RPMI7951 (cell line): ENCODE measurements at regions not wholly inside any gene's neighbourhood (a gene's known extent, or its start where the extent isn't known, plus 50 kb on each side); places are given as distances from the start of the nearest gene placed in this dataset.

ENCODE experiments used
- DNase-seq: peaks from one replicate; pipeline ENCODE4 v3.0.0-alpha.2; 2012; ENCODE audit warnings: low read depth

DNA sequence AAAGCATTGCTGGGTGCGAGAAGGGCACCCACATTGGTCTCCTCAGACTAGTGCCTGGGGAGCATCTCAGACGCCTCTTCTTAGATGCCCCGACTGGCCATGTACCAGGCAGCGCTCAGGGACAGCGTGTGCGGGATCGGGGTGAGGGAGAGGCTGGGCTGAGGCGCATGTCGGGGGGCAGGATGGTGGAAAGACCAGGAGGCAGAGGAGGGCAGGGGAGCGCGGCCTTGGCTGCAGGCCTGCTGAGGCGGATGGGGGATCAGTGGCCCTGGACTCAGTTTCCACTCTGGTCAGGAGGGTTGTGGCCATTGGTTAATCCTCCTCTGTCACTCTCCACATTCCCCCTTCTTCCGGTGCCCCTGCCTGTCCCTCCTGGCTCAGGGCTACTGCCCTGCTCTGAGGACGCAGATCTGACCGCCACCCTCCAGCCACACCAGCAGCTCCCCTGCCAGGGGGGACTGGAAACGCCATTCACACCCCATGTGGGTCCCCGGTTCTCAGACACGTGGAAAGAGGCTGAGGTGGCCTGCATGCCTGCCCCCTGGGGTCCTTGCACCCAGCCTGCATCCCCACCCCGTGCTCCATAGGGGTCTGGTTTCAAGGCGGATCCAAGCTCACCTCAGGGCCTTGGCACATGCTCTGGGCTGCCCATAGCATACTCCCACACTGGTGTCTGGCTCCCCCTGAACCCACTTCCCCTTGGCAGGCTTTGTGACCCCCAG, 105.9 kb downstream of the CPZ start:
- DNase-seq, result no peak

DNA sequence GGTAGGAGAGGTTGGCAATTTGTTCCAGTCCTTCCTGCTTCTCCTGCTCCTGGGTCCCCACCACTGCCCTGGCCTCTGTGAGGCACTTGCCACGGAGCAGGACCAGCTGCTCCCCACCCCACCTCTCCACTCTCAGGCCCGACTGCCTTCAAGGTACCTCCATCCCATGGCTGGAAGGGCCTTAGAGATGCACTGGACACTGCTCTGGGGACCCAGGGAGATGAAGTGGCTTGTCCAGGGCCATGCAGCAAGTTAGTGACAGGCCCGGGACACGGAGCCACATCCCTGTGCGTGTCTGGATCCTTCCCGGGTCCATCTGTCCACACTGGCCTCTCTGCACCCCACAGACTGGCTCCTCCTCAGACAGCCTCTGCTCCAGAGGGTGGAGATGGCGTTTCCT, 105.3 kb downstream of the CPZ start:
- no peak for DNase-seq

DNA sequence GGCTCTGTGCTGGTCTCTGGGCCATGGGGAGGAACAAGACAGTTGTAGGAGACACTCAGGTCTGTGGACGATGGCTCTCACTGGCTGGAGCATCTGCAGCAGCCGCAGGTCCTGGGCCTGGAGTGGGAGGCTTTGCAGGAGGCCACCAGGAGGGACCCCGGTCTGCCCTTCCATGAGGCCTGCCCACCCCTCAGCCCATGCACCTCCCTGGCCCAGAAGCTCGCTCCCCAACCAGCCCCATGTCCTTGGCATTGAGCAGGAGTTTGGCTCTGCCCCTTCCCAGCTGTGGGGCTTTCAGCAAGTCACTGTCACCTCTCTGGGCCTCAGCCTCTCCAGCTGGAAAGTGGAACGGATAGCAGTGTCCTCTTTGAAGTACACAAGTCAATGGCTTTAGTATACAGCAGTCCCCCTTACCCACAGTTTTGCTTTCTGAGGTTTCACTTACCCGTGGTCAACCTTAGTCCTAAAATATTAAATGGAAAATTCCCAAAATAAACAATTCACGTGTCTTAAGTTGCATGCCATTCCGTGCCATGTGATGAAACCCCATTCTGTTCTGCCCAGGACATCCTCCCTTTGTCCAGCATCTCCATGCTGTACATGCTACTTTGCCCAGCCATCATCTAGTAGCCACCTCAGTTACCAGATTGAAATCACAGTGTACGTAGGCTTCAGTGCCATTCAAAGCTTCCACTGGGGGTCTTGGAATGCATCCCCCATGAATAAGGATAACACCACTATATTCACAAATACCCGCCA, 104.0 kb downstream of the CPZ start:
- DNase-seq, result no peak

DNA sequence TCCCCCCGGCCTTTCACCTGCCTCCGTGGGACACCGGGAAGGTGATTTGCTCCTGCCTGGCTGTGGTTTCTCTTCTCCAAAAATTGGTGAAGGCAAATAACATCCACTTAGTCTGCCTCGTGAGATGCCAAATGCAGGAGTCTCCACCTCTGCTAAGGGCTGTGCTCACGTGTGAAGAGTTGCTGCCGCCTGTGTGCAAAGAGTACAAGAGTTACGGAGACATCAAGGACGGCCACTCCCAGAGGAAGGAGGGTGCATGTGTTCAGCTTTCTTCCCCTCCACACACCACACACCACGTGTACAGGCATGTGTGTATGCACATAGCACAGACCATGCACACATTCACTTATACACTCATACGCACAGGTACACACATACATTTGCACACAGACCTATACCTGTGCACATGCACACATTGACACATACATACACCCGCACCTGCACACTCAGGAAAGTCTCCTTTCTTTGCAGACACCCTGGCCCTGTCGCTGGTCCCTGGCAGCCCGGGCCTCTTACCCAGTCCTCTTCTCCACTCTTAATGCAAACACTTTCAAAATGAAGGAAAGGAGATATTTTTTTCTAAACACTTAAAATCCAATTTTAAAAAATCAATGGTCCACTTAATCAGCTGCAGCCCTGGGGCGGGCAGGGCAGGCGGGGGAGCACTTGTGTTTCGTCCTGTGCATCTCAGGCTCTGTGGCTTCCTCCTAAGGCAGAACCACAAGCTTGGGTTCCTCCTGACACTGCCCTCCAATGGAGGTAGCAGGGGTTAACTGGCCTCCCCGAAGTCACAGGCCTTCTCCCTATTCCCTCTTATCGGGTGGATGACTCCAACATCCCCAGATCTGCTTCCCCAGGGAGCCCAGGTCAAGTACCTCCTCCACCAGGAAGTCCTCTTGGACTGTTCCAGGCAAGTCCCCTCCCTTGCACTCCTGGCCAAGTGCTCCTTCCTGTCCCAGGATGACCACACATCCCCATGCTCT, 103.0 kb downstream of the CPZ start:
- DNase-seq, result no peak

DNA sequence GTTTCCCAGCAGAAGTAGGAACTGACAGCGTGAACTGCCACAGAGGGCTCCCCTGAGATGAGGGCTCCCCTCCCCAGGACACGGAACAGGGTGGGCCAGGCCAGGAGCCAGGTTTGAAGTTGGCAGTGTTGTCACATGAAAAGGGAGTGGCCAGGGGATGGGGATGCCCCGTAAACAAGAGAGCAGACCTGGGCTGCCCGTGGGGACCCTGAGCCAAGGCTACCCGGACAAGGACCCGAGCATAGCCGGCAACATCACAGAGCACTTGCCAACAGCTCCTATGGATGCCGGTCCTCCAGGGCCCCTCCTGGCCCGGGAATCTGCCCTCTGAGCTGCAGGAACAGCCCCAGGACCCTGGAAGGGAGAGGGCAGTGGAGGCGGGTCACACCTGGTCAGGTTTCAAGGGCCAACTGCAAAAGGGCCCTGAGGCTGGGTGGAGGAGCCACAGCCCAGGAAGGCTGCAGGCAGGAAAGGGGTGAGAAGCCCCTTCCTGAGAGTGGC, 102.1 kb downstream of the CPZ start:
- DNase-seq, result no peak

DNA sequence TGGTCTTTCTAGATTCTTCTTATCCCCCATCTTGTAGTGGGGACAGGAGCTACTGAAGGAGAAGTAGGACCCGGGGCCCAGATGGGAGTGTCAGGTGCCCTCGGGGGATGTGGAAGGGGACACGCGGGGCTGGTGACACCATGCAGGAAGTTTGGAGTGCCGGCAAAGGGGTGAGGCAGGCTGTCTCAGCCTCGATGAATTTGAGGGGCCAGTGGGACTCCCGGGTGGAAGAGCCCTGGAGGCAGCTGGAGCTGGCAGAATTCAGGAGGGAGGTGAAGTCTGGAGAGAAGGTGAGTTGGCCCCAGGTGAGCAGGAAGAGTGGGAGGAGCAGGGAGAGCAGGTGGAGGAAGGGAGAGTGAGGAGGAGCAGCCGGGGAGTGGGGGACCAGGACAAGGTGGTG, 101.7 kb downstream of the CPZ start:
- no peak for DNase-seq

DNA sequence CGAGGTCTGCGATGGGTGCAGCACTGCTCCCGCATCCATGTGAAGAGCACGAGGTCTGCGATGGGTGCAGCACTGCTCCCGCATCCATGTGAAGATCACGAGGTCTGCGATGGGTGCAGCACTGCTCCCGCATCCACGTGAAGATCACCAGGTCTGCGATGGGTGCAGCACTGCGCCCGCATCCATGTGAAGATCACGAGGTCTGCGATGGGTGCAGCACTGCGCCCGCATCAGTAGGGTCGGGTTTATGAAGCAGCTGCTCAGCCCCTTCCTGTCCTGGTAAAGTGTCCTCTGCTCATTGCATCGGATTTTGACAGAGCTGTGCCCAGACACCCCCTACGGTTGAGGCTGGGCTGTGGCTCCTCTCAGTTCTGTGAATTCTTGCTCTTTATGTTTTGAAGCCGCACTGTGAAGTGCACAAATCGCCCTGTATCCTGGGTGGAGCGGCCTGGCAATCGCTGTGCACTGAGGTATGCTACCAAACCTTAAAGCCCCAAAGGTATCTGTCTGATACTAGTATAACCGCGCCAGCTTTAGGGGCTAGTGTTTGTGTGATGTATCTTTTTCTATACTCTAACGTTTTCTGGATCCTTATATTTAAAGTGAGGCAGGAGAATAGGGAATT, 98.7 kb downstream of the CPZ start:
- DNase-seq, result no peak

DNA sequence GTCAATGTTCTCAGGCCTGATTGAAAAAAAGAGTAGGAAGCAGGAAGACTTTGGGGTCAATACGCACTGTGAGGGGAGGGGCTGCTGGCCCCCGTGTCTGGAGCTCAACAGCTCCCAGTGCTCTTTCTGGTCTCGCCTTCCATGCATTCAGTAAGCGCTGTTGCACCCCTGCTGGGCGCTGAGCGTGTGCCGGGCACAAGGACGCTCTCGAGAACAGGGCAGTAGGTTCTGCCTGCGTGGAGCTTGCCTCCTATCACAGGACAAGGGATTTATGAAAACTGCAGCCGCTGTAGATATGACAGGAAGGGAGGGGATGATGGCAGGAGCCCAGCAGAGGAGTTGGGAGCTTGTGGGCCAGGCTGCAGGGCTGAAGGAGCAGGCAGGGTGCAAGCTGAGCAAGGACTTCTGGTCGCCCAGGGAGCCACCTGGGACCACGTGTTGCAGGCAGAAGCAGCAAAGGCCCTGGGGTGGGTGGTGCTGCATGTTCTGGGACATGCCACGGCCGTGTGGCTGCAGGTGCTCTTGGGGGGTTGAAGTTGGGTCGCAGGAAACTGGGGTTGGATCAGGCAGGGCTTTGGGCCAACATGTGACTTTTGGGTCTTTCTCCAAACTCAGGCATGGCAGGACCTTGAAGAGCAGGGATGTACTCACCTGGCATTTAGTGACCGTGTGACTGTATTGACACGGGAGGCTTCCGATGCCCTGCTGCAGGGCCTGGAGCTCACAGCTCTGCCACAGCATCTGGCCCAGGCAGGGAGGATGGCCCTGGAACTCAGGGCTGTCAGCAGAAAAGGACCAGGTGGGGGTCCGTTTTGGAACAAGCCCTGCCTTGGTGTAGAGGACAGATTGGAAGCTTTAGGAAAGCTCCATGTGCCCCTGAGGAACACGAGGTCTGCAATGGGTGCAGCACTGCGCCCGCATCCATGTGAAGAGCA, 97.9 kb downstream of the CPZ start:
- DNase-seq, result no peak

DNA sequence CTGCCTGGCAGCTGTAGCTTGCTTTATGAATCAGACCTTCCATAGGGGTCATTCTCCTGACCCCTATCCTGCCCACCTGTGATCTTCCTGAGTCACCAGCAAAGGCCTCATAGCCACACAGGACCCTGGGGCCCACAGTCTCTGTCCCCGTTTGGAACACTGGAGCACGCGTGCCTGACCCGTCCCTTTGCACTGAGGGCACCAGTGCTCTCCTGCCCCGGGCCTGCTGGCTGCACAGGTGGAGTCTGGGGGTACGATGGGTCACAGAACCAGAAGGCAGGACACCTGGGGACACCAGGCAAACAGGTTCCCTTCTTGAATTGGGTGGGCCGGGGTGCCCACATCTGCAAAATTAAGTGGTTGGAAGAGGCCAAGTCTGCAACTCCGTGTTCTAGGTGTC, 97.2 kb downstream of the CPZ start:
- no peak for DNase-seq

DNA sequence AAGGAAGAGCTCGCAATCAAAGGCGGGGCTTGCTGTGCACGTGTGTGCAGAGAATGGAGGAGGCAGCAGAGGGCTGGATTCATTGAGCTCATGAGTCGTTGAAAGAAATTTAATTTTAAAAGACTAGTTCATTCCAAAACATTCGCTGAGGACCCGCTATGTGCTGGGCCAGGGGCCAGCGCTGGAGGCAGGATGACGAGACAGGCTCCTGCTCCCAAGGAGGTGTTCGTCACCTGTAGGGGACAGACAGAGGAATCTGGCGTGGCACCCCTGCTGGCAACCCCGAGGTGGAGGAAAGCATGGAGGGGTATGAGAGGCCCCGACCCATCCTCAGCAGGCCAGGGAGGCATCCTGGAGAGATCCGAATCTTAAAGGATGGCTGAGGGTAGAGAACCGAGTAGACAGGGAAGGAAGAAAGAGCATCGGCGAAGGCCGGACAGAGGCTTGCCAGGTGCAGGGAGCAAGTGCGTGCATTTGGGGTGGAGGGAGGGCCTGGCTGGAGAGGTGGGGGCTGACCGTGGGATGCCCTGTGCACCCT, 96.4 kb downstream of the CPZ start:
- DNase-seq, result no peak

DNA sequence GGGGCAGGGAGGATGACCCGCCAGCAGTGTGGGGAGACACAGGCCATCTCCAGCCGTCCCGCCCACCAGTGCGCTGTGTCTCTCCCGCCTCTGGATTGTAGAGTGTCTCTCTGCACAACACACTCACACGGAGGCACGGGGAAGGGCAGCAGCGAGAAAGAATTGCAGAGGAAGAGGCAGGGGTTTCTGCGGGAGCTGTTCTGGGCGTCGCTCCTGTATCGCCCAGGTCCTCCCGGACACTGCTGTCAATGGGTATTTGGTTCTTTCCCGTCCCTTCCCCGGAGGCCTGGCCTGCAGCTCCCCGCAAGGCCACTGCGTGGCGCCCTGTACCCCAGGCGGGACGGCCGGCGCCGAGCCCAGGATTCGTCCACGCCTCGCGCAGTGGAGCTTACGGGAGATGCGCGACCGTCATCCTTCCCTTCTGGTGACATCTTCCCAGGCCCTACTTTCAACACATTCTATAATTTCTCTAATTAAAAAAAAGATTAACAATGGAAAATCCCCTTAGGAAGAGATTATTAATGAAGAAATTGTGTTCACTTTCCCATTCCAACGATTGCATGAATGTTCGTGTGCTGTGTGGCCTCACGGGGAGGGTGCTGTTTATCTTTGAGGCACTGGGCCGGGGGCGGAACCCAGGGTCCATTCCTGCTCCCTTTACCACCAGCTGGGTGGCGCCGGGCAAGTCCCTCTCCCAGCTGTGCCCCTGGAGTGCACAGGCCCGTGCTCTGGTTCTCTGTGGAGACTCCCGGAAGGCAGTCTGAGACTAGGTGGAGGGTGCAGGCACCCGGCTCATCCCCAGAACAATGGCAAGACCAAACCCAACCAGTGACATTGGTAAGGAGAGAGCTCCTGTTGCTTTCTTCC, 95.7 kb downstream of the CPZ start:
- DNase-seq, result no peak

DNA sequence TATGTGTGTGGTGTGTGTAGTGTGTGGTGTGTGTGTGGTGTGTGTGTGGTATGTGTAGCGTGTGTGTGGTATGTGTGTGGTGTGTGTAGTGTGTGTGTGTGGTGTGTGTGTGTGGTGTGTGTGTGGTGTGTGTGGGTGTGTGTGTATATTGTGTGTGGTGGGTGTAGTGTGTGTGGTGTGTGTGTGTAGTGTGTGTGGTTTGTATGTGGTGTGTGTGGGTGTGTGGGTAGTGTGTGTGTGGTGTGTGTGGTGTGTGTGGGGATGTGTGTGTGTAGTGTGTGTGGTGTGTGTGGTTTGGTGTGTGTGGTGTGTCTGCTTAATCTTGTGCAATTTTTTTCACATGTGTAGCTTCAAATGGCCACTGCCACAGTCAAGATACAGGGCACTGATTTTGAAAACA, 94.5 kb downstream of the CPZ start:
- no peak for DNase-seq

DNA sequence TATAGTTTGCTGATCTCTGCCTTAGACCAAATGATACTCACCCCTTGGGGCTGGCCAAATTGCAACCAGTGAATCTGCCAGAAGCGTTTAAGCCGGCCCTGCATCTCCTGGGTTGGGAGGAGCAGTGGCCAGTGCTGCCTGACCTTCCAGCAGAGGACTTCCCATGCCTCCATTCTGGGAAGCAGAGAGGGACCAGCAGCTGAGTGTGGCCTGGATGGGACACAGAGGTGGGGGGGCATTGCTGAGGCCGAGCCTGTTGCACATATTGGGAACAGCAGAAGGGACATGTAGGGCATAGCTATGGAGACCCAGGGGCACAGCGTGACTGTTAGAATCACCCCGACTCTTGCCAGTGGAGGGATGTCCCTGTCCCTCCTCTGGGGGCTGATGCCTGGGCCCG, 93.3 kb downstream of the CPZ start:
- no peak for DNase-seq

DNA sequence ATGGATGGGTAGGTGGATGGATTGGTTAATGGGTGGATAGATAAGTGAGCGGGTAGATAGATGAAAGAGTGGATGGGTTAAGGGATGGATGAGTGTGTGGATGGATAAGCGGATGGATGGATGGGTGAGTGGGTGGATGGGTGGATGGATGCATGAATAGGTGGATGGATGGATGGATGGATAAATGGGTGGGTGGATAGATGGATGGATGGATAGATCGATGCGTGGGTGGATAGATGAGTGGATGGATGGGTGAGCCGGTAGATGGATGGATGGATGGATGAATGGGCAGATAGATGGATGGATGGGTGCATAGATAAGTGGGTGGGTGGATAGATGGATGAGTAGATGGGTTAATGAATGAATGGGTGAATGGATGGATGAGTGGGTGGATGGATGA, 90.9 kb downstream of the CPZ start:
- no peak for DNase-seq

DNA sequence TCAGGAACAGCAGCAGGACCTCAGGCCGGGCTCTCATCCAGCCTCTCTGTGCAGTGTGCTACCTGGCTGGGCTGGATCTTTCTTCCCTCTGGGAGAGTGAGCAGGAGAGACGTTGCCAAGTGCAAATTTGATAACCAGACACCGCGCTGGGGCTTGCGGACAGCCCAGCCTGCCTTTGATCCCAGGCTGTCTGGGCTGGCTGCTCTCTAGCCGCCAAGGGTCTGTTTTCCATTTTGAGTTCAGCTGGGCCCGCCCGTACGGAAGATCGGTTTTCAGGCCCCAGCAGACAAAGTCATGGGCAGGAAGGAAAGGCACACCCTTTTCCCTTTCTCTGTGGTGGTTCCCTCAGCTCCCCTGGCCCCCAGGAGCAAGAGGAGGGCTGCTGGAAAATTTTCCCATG, 90.2 kb downstream of the CPZ start:
- DNase-seq, result no peak

DNA sequence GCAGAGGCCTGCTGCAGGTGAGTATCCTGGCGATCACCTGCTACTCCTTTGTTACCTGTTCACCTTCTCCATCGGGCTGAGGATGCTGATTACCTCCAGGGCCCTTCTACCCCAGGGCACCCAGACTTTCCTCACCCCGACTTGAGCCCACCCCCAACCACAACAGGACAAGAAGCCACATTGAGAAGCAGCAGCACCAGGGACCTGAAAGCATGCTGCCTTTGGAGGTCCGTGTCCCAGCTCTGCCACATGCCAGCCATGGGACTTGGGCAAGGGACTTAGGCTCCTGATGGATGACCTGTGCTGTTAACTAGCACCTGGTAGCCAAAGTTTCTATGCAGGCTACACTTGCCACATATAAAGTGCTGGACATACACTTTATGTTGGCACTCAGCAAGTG, 89.7 kb downstream of the CPZ start:
- DNase-seq, result no peak

DNA sequence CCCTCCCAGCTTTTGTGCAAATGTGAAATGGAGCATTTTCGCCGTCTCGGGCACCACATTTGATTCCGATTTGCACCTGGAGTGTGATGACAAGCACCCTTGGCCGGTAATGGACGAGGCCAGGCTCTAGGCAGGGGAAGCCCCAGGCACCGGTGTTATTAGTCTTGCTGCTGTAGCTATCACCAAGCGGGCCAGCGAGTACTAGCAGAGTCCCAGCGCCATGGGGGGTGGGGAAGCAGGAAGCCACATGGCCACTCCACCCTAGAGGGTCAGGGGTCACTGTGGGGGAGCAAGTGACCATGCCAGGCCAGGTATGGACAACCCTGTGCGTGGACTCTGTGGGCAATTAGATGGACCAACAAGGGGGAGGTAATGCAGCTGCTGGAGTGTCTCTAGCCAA, 88.8 kb downstream of the CPZ start:
- DNase-seq, result no peak

DNA sequence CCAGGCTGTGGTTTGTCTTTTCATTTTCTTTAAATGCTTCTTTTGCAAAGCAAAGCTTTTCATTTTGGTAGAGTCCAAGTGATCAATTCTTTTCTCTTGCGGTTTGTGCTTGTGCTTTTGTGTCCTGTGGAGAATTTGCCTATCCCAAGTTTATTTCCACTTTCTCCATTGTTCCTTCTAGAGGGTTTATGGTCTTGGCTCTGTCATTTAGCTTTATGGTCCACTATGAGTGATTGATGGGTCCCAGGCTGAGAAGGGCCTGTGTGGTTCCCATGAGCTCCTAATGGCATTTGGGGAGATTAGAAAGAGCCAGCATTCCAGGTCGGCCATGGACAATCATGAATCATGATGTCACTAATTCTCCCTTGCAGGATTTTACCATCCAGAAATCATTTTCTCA, 86.5 kb downstream of the CPZ start:
- DNase-seq, result no peak

DNA sequence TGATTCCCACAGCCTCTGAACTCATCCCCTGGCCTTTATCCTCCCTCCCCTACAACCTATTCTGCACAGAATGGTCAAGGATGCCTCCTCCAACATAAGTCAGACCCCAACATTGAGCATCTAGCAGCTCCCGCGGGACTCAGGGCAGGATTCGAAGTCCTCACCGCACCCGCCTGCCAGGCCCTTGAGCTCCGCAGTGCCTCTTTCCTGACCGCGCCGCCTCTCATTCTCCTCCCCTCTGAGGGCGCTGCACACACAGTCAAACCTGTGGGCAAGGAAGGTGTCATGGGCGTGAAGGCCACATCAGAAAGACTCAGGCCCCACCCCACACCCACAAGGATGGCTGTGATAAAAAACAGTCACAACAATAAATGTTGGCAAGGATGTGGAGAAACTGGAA, 84.1 kb downstream of the CPZ start:
- no peak for DNase-seq
